DND-41 (cell line): ENCODE measurements at regions not wholly inside any gene's neighbourhood (a gene's known extent, or its start where the extent isn't known, plus 50 kb on each side); places are given as distances from the start of the nearest gene placed in this dataset.

Experiments
- ATAC-seq: fragments of 200-7000 bp; cut with Tn5 transposase; 3 replicates; pipeline ENCODE4 v1.9.1; 2021; ENCODE audit warnings: low read depth; ENCODE audit not compliant: insufficient read depth
- DNase-seq: peaks from one replicate; pipeline ENCODE4 v3.0.0-alpha.2; 2020
- H2AFZ ChIP-seq: 2 replicates; pipeline ENCODE4 v1.6.0; 2012; ENCODE audit warnings: low read depth, low read length
- H3K27ac ChIP-seq: 2 replicates; pipeline ENCODE4 v1.5.1; 2012; ENCODE audit warnings: low read length, inconsistent platforms
- H3K27me3 ChIP-seq: fragments of 200-600 bp; sonication (generic); 2 replicates; pipeline ENCODE4 v1.6.0; 2012; ENCODE audit warnings: low read length, mild to moderate bottlenecking, inconsistent platforms; ENCODE audit not compliant: insufficient read depth, poor library complexity
- H3K36me3 ChIP-seq: 2 replicates; pipeline ENCODE4 v1.5.1; 2012; ENCODE audit warnings: low read length, inconsistent platforms; ENCODE audit not compliant: insufficient read depth
- H3K4me1 ChIP-seq: 2 replicates; pipeline ENCODE4 v1.5.1; 2012; ENCODE audit warnings: mild to moderate bottlenecking, low read length; ENCODE audit not compliant: insufficient read depth
- H3K4me2 ChIP-seq: 2 replicates; pipeline ENCODE4 v1.6.0; 2012; ENCODE audit warnings: mild to moderate bottlenecking, moderate library complexity, low read length, inconsistent platforms; ENCODE audit not compliant: insufficient read depth
- H3K4me3 ChIP-seq, 2 experiments: fragments of 200-600 bp in 1 of 2; shearing (Covaris generic) in 1 of 2; 2 replicates each; pipeline ENCODE4 v1.5.1; 2012 to 2016; ENCODE audit warnings: inconsistent platforms in 2 of 2, low read length in 2 of 2, mild to moderate bottlenecking in 2 of 2, low read depth in 1 of 2, moderate library complexity in 1 of 2
- H3K79me2 ChIP-seq: 2 replicates; pipeline ENCODE4 v1.6.0; 2012; ENCODE audit warnings: low read length, inconsistent platforms; ENCODE audit not compliant: insufficient read depth
- H3K9ac ChIP-seq: 2 replicates; pipeline ENCODE4 v1.6.0; 2012; ENCODE audit warnings: low read depth, mild to moderate bottlenecking, inconsistent platforms, low read length, moderate library complexity
- H3K9me3 ChIP-seq: 2 replicates; pipeline ENCODE4 v1.5.1; 2012; ENCODE audit warnings: low read length, moderate library complexity, mild to moderate bottlenecking, inconsistent platforms; ENCODE audit not compliant: insufficient read depth, severe bottlenecking
- H4K20me1 ChIP-seq: 2 replicates; pipeline ENCODE4 v1.6.0; 2012; ENCODE audit warnings: low read length; ENCODE audit not compliant: insufficient read depth
- EZH2 ChIP-seq: IDR thresholded peaks from 3 replicates; pipeline ENCODE4 v1.6.1; 2012; ENCODE audit warnings: borderline replicate concordance, low read depth, mild to moderate bottlenecking, moderate library complexity, low read length, inconsistent platforms; ENCODE audit not compliant: severe bottlenecking
- TF ChIP-seq, protein P1 (sequence below): IDR thresholded peaks from 2 replicates; pipeline ENCODE4 v1.5.1; 2012; ENCODE audit warnings: borderline replicate concordance, low read length, moderate library complexity, mild to moderate bottlenecking; ENCODE audit not compliant: poor library complexity, severe bottlenecking; ENCODE audit errors: extremely low read depth

DNA sequence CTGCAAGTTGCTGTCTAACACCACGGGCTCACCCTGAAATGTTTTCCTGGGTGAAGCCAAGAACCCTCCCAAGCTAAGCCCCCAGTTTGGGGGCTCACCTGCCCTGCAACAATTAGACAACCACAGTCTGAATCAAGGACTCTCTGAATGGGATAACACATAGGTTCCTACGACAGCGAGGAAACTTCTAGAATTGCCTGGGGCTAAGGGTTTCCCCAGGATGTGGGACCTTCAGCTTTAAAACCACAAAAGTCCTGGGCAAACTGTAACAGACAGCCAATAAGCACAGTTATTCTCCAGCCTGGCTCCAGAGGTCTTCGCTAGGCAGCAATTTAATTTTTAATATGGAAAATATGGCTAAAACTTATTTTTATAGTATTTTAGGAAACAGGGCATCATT lies 162.6 kb downstream of the PRKX start:
- no peaks in the 10 kb centered on the region for H3K4me1 ChIP-seq
- H3K79me2 ChIP-seq = no peaks in the 10 kb centered on the region
- ATAC-seq = no peak
- H3K4me2 ChIP-seq = no peak overlapping the region
- no peaks in the 10 kb centered on the region for H3K36me3 ChIP-seq
- H4K20me1 ChIP-seq = no peaks in the 10 kb centered on the region
- no peak overlapping the region for H3K4me3 ChIP-seq
- no peak overlapping the region for H3K27ac ChIP-seq
- H3K27me3 ChIP-seq = no peaks in the 10 kb centered on the region
- DNase-seq = no peak
- H2AFZ ChIP-seq = no peak overlapping the region
- H3K9ac ChIP-seq = no peak overlapping the region
- TF ChIP-seq, protein P1, sequence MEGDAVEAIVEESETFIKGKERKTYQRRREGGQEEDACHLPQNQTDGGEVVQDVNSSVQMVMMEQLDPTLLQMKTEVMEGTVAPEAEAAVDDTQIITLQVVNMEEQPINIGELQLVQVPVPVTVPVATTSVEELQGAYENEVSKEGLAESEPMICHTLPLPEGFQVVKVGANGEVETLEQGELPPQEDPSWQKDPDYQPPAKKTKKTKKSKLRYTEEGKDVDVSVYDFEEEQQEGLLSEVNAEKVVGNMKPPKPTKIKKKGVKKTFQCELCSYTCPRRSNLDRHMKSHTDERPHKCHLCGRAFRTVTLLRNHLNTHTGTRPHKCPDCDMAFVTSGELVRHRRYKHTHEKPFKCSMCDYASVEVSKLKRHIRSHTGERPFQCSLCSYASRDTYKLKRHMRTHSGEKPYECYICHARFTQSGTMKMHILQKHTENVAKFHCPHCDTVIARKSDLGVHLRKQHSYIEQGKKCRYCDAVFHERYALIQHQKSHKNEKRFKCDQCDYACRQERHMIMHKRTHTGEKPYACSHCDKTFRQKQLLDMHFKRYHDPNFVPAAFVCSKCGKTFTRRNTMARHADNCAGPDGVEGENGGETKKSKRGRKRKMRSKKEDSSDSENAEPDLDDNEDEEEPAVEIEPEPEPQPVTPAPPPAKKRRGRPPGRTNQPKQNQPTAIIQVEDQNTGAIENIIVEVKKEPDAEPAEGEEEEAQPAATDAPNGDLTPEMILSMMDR = no peak
- no peaks in the 10 kb centered on the region for H3K9me3 ChIP-seq

DNA sequence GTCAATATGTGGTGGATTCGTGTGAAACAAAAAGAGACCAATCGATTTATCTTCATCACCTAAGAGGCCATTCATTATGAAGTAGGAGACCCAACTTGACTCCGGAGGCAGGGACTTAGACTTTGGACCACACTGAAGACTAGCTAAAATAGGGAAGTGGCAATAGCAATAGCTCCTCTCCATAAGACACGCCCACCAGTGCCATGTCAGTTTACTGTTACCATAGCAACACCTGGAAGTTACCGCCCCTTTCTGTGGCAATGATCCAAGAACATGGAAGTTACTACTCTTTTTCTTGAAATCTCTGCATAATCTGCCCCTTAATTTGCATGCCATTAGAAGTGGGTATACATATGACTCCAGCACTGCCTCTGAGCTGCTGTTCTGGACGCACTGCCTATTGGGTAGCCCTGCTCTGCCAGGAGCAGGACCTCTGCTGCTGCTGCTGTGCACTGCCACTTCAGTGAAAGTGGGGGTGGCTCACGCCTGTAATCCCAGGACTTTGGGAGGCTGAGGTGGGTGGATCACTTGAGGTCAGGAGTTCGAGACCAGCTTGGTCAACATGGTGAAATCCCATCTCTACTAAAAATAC lies 163.2 kb downstream of the PRKX start:
- Histone ChIP-seq H3K9ac (no peak overlapping the region), H3K36me3 (no peaks in the 10 kb centered on the region), H3K9me3 (no peaks in the 10 kb centered on the region), H2AFZ (no peak overlapping the region), H3K4me2 (no peak overlapping the region), H3K79me2 (no peaks in the 10 kb centered on the region), H3K27me3 (no peaks in the 10 kb centered on the region), H3K27ac (no peak overlapping the region), H3K4me1 (no peaks in the 10 kb centered on the region), H4K20me1 (no peaks in the 10 kb centered on the region), H3K4me3 (no peak overlapping the region)
- TF ChIP-seq EZH2 = no peak
- TF ChIP-seq, protein P1 = no peak
- ATAC-seq (no peak), DNase-seq (no peak)

DNA sequence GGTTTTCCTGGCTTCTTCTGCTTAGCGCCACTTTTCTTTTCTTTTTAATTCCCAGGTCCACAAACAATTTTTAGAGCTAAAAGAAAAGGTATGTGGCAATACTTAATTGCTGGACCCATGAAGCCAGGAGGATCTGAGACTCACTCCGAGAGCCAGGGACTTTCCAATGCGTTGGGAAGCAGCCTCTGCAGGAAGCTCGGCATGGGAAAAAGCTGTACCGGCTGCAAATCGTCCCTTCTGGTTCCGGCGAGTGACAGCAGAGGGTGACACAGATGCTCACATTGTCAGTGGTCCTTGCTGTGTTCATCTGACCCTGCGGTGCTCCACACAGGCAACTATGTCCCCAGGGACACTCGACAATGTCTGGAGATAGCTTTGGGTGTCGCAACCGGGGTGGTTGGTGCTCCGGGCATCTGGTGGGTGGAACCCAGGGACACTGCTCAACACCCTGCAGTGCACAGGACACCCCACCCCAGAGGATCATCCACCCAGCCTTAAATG lies 164.0 kb downstream of the PRKX start:
- H3K9ac ChIP-seq = no peak overlapping the region

More for the DNA sequence above, 164.0 kb downstream of the PRKX start:
- ATAC-seq = no peak
- TF ChIP-seq, protein P1 = no peak
- no peak for TF ChIP-seq EZH2
- DNase-seq = no peak
- Histone ChIP-seq H3K27me3 (no peaks in the 10 kb centered on the region), H3K36me3 (no peaks in the 10 kb centered on the region), H3K9me3 (no peaks in the 10 kb centered on the region), H3K27ac (no peak overlapping the region), H3K4me1 (no peaks in the 10 kb centered on the region), H3K4me2 (no peak overlapping the region), H2AFZ (no peak overlapping the region), H3K79me2 (no peaks in the 10 kb centered on the region), H4K20me1 (no peaks in the 10 kb centered on the region), H3K4me3 (no peak overlapping the region)
